ENCODE measurements at regions not wholly inside any gene's neighbourhood (a gene's known extent, or its start where the extent isn't known, plus 50 kb on each side); places are given as distances from the start of the nearest gene placed in this dataset.

DNA sequence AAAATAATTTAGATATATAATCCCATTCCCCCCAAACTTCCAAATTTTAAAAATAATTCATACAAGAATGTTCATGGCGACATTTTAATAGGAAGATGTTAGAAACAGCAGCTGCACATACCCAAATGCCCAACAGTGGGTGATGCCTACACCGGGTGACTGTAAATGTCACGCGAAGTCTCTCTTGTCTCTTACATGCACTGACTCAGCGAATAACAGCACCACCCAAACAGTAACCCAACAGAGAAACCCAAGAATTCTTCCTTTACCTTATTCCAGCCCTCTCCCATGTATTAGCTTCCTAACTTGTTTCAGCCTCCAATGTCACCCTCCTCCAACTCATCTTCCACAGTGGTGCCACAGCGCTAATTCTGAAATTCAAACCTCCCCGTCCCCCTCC lies 74.5 kb upstream of the E2F3 start:
- TF ChIP-seq EZH2phosphoT487 (IDR thresholded peaks at IDR 0.05; ENCODE audit: borderline replicate concordance, low read depth) (no peak), IRF3 (IDR thresholded peaks at IDR 0.05; ENCODE audit: low read depth, low read length) (no peak), MEF2A (IDR thresholded peaks at IDR 0.05; ENCODE audit: borderline replicate concordance, low read depth) (no peak), RAD21 (IDR thresholded peaks at IDR 0.05; ENCODE audit: low read length) (no peak), YY1 (IDR thresholded peaks at IDR 0.05; ENCODE audit: low read depth) (no peak), MXI1 (IDR thresholded peaks at IDR 0.05; ENCODE audit: low read depth, low read length) (no peak), TAF1 (IDR thresholded peaks at IDR 0.05; ENCODE audit: borderline replicate concordance, low read depth, low read length) (no peak)
- TF ChIP-seq, protein P1, sequence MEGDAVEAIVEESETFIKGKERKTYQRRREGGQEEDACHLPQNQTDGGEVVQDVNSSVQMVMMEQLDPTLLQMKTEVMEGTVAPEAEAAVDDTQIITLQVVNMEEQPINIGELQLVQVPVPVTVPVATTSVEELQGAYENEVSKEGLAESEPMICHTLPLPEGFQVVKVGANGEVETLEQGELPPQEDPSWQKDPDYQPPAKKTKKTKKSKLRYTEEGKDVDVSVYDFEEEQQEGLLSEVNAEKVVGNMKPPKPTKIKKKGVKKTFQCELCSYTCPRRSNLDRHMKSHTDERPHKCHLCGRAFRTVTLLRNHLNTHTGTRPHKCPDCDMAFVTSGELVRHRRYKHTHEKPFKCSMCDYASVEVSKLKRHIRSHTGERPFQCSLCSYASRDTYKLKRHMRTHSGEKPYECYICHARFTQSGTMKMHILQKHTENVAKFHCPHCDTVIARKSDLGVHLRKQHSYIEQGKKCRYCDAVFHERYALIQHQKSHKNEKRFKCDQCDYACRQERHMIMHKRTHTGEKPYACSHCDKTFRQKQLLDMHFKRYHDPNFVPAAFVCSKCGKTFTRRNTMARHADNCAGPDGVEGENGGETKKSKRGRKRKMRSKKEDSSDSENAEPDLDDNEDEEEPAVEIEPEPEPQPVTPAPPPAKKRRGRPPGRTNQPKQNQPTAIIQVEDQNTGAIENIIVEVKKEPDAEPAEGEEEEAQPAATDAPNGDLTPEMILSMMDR (IDR thresholded peaks at IDR 0.05), result no peak

Data from SK-N-SH (cell line).